Upper lobe of left lung (tissue), 4 donors: ENCODE measurements at regions not wholly inside any gene's neighbourhood (a gene's known extent, or its start where the extent isn't known, plus 50 kb on each side); places are given as distances from the start of the nearest gene placed in this dataset.

Source experiments
- CTCF ChIP-seq, 6 experiments: fragments of 450-650 bp in 4 of 6; fragments of 200-600 bp in 2 of 6; sonication (generic) in 2 of 6; IDR thresholded peaks; one replicate each; pipeline ENCODE4 v1.5.1; 2016 to 2019; ENCODE audit warnings: antibody characterized with exemption in 6 of 6
- EP300 ChIP-seq, 4 donors: sonication (generic); formaldehyde crosslinking; IDR thresholded peaks; one replicate each; pipeline ENCODE4 v1.5.1; 2017; ENCODE audit warnings: antibody characterized with exemption in 4 of 4, control low read depth in 2 of 4
- POLR2A ChIP-seq, 4 donors: fragments of 450-650 bp; IDR thresholded peaks; one replicate each; pipeline ENCODE4 v1.5.1; 2016 to 2017; ENCODE audit warnings: antibody characterized with exemption in 4 of 4, mild to moderate bottlenecking in 2 of 4
- POLR2AphosphoS5 ChIP-seq, 2 donors: sonication (generic); formaldehyde crosslinking; IDR thresholded peaks; one replicate each; pipeline ENCODE4 v1.5.1; 2017; ENCODE audit warnings: antibody characterized with exemption in 2 of 2

GRCh38 chr1:81607086-81607485 is 193.6 kb upstream of the ADGRL2 start:
- TF ChIP-seq EP300 (IDR thresholded peaks at IDR 0.05) (no peak), CTCF (IDR thresholded peaks at IDR 0.05) (no peak), POLR2AphosphoS5 (IDR thresholded peaks at IDR 0.05) (no peak), POLR2A (IDR thresholded peaks at IDR 0.05) (no peak)
